ENCODE measurements at regions not wholly inside any gene's neighbourhood (a gene's known extent, or its start where the extent isn't known, plus 50 kb on each side); places are given as distances from the start of the nearest gene placed in this dataset.
"Not testable (repeated sequence)": the region's sequence is repeated elsewhere in the genome, so short reads cannot be mapped to it uniquely, and the experiment has no call there.

GRCh38 chr4:83921124-83921523 is 385.2 kb downstream of the GPAT3 start:
- Histone ChIP-seq H3K9me3 (ENCODE audit: control insufficient read depth, insufficient read depth, low read length) (no peaks in the 10 kb centered on the region), H3K4me3 (ENCODE audit: low read depth, low read length) (no peak overlapping the region), H3K36me3 (ENCODE audit: control insufficient read depth, insufficient read depth, low read length) (no peaks in the 10 kb centered on the region)

GRCh38 chr4:83920375-83920774 is 384.5 kb downstream of the GPAT3 start:
- Histone ChIP-seq H3K27me3 (ENCODE audit: control insufficient read depth, insufficient read depth, low read length) (peaks cover 49% of the 10 kb centered on the region), H3K4me3 (ENCODE audit: low read depth, low read length) (no peak overlapping the region), H3K9me3 (ENCODE audit: control insufficient read depth, insufficient read depth, low read length) (no peaks in the 10 kb centered on the region), H3K4me1 (ENCODE audit: control insufficient read depth, insufficient read depth, low read length) (peaks cover 15% of the 10 kb centered on the region), H3K36me3 (ENCODE audit: control insufficient read depth, insufficient read depth, low read length) (no peaks in the 10 kb centered on the region), H3K9ac (ENCODE audit: low read depth, low read length) (no peak overlapping the region)

More at GRCh38 chr4:83921124-83921523, 385.2 kb downstream of the GPAT3 start:
- Histone ChIP-seq H3K9ac (ENCODE audit: low read depth, low read length) (no peak overlapping the region), H3K4me1 (ENCODE audit: control insufficient read depth, insufficient read depth, low read length) (peaks cover 15% of the 10 kb centered on the region), H3K27me3 (ENCODE audit: control insufficient read depth, insufficient read depth, low read length) (peaks cover 49% of the 10 kb centered on the region)

- H3K9me3 ChIP-seq (ENCODE audit: control insufficient read depth, insufficient read depth, low read length), result no peaks in the 10 kb centered on the region
- peaks cover 3% of the 10 kb centered on the region for H3K4me1 ChIP-seq (ENCODE audit: control insufficient read depth, insufficient read depth, low read length)
Measured at GRCh38 chr4:83917572-83917971, 381.7 kb downstream of the GPAT3 start.

GRCh38 chr4:83910693-83911092 is 374.8 kb downstream of the GPAT3 start:
- Histone ChIP-seq H3K9ac (ENCODE audit: low read depth, low read length) (no peak overlapping the region), H3K27me3 (ENCODE audit: control insufficient read depth, insufficient read depth, low read length) (no peaks in the 10 kb centered on the region), H3K4me1 (ENCODE audit: control insufficient read depth, insufficient read depth, low read length) (no peaks in the 10 kb centered on the region), H3K4me3 (ENCODE audit: low read depth, low read length) (no peak overlapping the region), H3K36me3 (ENCODE audit: control insufficient read depth, insufficient read depth, low read length) (no peaks in the 10 kb centered on the region), H3K9me3 (ENCODE audit: control insufficient read depth, insufficient read depth, low read length) (no peaks in the 10 kb centered on the region)

More at GRCh38 chr4:83917572-83917971, 381.7 kb downstream of the GPAT3 start:
- H3K4me3 ChIP-seq (ENCODE audit: low read depth, low read length), result no peak overlapping the region
- peaks cover 45% of the 10 kb centered on the region for H3K27me3 ChIP-seq (ENCODE audit: control insufficient read depth, insufficient read depth, low read length)
- no peak overlapping the region for H3K9ac ChIP-seq (ENCODE audit: low read depth, low read length)
- H3K36me3 ChIP-seq (ENCODE audit: control insufficient read depth, insufficient read depth, low read length), result no peaks in the 10 kb centered on the region

- no peak overlapping the region for H3K4me3 ChIP-seq (ENCODE audit: low read depth, low read length)
- H3K9ac ChIP-seq (ENCODE audit: low read depth, low read length), result no peak overlapping the region
- H3K9me3 ChIP-seq (ENCODE audit: control insufficient read depth, insufficient read depth, low read length), result no peaks in the 10 kb centered on the region
- no peaks in the 10 kb centered on the region for H3K36me3 ChIP-seq (ENCODE audit: control insufficient read depth, insufficient read depth, low read length)
- no peaks in the 10 kb centered on the region for H3K27me3 ChIP-seq (ENCODE audit: control insufficient read depth, insufficient read depth, low read length)
- no peaks in the 10 kb centered on the region for H3K4me1 ChIP-seq (ENCODE audit: control insufficient read depth, insufficient read depth, low read length)
Measured at GRCh38 chr4:83906561-83906960, 370.7 kb downstream of the GPAT3 start.

GRCh38 chr4:83905952-83906351 is 370.0 kb downstream of the GPAT3 start:
- H3K4me1 ChIP-seq (ENCODE audit: control insufficient read depth, insufficient read depth, low read length), result no peaks in the 10 kb centered on the region
- no peak overlapping the region for H3K4me3 ChIP-seq (ENCODE audit: low read depth, low read length)
- H3K9me3 ChIP-seq (ENCODE audit: control insufficient read depth, insufficient read depth, low read length), result no peaks in the 10 kb centered on the region
- no peaks in the 10 kb centered on the region for H3K27me3 ChIP-seq (ENCODE audit: control insufficient read depth, insufficient read depth, low read length)
- no peaks in the 10 kb centered on the region for H3K36me3 ChIP-seq (ENCODE audit: control insufficient read depth, insufficient read depth, low read length)
- no peak overlapping the region for H3K9ac ChIP-seq (ENCODE audit: low read depth, low read length)

- H3K27me3 ChIP-seq (ENCODE audit: control insufficient read depth, insufficient read depth, low read length); H3K4me1 ChIP-seq (ENCODE audit: control insufficient read depth, insufficient read depth, low read length); H3K9me3 ChIP-seq (ENCODE audit: control insufficient read depth, insufficient read depth, low read length); H3K9ac ChIP-seq (ENCODE audit: low read depth, low read length); H3K36me3 ChIP-seq (ENCODE audit: control insufficient read depth, insufficient read depth, low read length); H3K4me3 ChIP-seq (ENCODE audit: low read depth, low read length): not testable (repeated sequence)
Measured at GRCh38 chr4:83903740-83904139, 367.8 kb downstream of the GPAT3 start.

GRCh38 chr4:83894831-83895230 is 358.9 kb downstream of the GPAT3 start:
- no peaks in the 10 kb centered on the region for H3K36me3 ChIP-seq (ENCODE audit: control insufficient read depth, insufficient read depth, low read length)
- H3K9me3 ChIP-seq (ENCODE audit: control insufficient read depth, insufficient read depth, low read length), result no peaks in the 10 kb centered on the region
- H3K4me3 ChIP-seq (ENCODE audit: low read depth, low read length), result no peak overlapping the region
- H3K9ac ChIP-seq (ENCODE audit: low read depth, low read length), result no peak overlapping the region
- peaks cover 2% of the 10 kb centered on the region for H3K4me1 ChIP-seq (ENCODE audit: control insufficient read depth, insufficient read depth, low read length)
- no peaks in the 10 kb centered on the region for H3K27me3 ChIP-seq (ENCODE audit: control insufficient read depth, insufficient read depth, low read length)

- no peaks in the 10 kb centered on the region for H3K9me3 ChIP-seq (ENCODE audit: control insufficient read depth, insufficient read depth, low read length)
- no peak overlapping the region for H3K9ac ChIP-seq (ENCODE audit: low read depth, low read length)
- H3K4me3 ChIP-seq (ENCODE audit: low read depth, low read length), result no peak overlapping the region
- no peaks in the 10 kb centered on the region for H3K36me3 ChIP-seq (ENCODE audit: control insufficient read depth, insufficient read depth, low read length)
- no peaks in the 10 kb centered on the region for H3K27me3 ChIP-seq (ENCODE audit: control insufficient read depth, insufficient read depth, low read length)
- peaks cover 2% of the 10 kb centered on the region for H3K4me1 ChIP-seq (ENCODE audit: control insufficient read depth, insufficient read depth, low read length)
Measured at GRCh38 chr4:83890816-83891215, 354.9 kb downstream of the GPAT3 start.

GRCh38 chr4:83890231-83890630 is 354.3 kb downstream of the GPAT3 start:
- Histone ChIP-seq H3K9me3 (ENCODE audit: control insufficient read depth, insufficient read depth, low read length) (no peaks in the 10 kb centered on the region), H3K9ac (ENCODE audit: low read depth, low read length) (no peak overlapping the region), H3K27me3 (ENCODE audit: control insufficient read depth, insufficient read depth, low read length) (no peaks in the 10 kb centered on the region), H3K4me1 (ENCODE audit: control insufficient read depth, insufficient read depth, low read length) (peaks cover 4% of the 10 kb centered on the region), H3K36me3 (ENCODE audit: control insufficient read depth, insufficient read depth, low read length) (no peaks in the 10 kb centered on the region), H3K4me3 (ENCODE audit: low read depth, low read length) (no peak overlapping the region)

- peaks cover 4% of the 10 kb centered on the region for H3K4me1 ChIP-seq (ENCODE audit: control insufficient read depth, insufficient read depth, low read length)
- no peaks in the 10 kb centered on the region for H3K36me3 ChIP-seq (ENCODE audit: control insufficient read depth, insufficient read depth, low read length)
- H3K4me3 ChIP-seq (ENCODE audit: low read depth, low read length), result no peak overlapping the region
- no peaks in the 10 kb centered on the region for H3K27me3 ChIP-seq (ENCODE audit: control insufficient read depth, insufficient read depth, low read length)
- H3K9me3 ChIP-seq (ENCODE audit: control insufficient read depth, insufficient read depth, low read length), result no peaks in the 10 kb centered on the region
- no peak overlapping the region for H3K9ac ChIP-seq (ENCODE audit: low read depth, low read length)
Measured at GRCh38 chr4:83889802-83890201, 353.9 kb downstream of the GPAT3 start.

- no peaks in the 10 kb centered on the region for H3K36me3 ChIP-seq (ENCODE audit: control insufficient read depth, insufficient read depth, low read length)
- H3K9ac ChIP-seq (ENCODE audit: low read depth, low read length), result no peak overlapping the region
- no peak overlapping the region for H3K4me3 ChIP-seq (ENCODE audit: low read depth, low read length)
- no peaks in the 10 kb centered on the region for H3K9me3 ChIP-seq (ENCODE audit: control insufficient read depth, insufficient read depth, low read length)
- peaks cover 2% of the 10 kb centered on the region for H3K4me1 ChIP-seq (ENCODE audit: control insufficient read depth, insufficient read depth, low read length)
- no peaks in the 10 kb centered on the region for H3K27me3 ChIP-seq (ENCODE audit: control insufficient read depth, insufficient read depth, low read length)
Measured at GRCh38 chr4:83885256-83886182, 349.6 kb downstream of the GPAT3 start.

Data from iPS-15b (cell line).